NOMO-1 treated with DMSO at 0.1 percent for 48 hours (cell line): ENCODE measurements at regions not wholly inside any gene's neighbourhood (a gene's known extent, or its start where the extent isn't known, plus 50 kb on each side); places are given as distances from the start of the nearest gene placed in this dataset.
"Not testable (repeated sequence)": the region's sequence is repeated elsewhere in the genome, so short reads cannot be mapped to it uniquely, and the experiment has no call there.

Experiments
- DNase-seq: peaks from one replicate; lab custom pipeline; 2025; ENCODE audit not compliant: unreplicated experiment; lab: John Stamatoyannopoulos, UW

GRCh38 chr10:81207359-81207758 is 667.6 kb upstream of the NRG3 start:
- not testable (repeated sequence) for DNase-seq

- no peak for DNase-seq
Observed at GRCh38 chr10:81213370-81213769, 661.6 kb upstream of the NRG3 start.

DNA sequence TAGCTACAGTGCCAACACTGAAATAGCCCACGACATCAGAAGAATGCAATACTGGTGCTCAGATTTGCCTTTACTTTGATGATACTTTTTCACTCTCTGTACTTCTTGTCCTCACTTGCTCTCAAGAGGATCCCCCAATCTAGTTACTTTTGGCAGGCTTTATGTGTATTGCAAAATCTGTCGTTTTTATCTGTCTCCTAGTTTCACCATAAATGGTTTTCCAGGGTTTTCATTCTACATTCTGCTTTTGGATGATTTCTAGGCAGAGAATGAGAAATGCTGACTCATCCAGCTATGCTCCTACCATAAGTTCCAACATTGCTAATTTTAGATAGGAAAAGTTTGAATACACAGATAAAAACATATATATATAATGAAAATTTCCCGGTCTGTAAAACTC is 659.5 kb upstream of the NRG3 start:
- DNase-seq, result no peak

DNA sequence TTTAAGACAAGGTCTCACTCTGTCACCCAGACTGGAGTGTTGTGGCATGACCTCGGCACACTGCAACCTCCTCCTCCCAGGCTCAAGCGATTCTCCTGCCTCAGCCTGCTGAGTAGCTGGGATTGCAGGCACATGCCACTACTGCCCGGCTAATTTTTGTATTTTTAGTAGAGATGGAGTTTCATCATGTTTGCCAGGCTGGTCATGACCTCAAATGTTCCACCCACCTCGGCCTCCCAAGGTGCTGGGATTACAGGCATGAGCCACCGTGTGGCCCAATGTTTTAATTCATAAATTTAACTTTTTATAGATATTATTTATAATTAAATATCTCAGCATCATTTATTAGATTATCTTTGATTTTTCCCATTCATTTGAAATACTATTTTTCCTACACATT is 658.0 kb upstream of the NRG3 start:
- DNase-seq, result no peak

DNA sequence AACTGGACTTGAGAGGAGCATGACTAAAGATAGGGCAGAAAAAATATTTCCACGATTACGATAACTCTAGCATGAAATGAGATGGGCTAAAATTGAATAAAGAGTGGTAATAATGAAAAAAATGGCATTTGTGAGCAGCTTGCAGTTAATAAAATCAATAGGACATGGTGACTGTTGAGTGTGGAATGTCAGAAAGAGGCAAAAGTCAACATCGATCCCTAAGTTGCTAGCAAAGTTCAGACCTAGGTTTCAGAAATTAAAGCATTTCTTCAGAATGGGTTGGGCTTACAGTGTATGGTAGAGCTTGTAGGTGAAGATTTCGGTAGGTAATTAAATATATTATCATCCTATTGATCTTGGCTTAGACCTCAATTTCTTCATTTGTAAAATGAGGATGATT is 656.7 kb upstream of the NRG3 start:
- DNase-seq, result no peak

GRCh38 chr10:81219758-81220157 is 655.2 kb upstream of the NRG3 start:
- DNase-seq, result no peak

- no peak for DNase-seq
Observed at GRCh38 chr10:81248886-81249285, 626.1 kb upstream of the NRG3 start.

GRCh38 chr10:81251457-81252115 is 623.4 kb upstream of the NRG3 start:
- DNase-seq, result no peak

DNA sequence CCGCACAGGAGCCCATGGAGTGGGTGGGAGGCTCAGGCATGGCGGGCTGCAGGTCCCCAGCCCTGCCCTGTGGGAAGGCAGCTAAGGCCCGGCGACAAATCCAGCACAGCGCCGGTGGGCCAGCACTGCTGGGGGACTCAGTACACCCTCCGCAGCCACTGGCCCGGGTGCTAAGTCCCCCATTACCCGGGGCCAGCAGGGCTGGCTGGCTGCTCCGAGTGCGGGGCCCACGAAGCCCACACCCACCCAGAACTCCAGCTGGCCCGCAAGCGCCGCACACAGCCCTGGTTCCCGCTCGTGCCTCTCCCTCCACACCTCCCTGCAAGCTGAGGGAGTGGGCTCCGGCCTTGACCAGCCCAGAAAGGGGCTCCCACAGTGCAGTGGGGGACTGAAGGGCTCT is 610.0 kb upstream of the NRG3 start:
- DNase-seq, result not testable (repeated sequence)

- DNase-seq, result no peak
Observed at GRCh38 chr10:81270051-81270450, 604.9 kb upstream of the NRG3 start.

- no peak for DNase-seq
Observed at GRCh38 chr10:81280497-81281479, 594.2 kb upstream of the NRG3 start.

- no peak for DNase-seq
Observed at GRCh38 chr10:81288544-81288943, 586.5 kb upstream of the NRG3 start.

- DNase-seq, result no peak
Observed at GRCh38 chr10:81297292-81297691, 577.7 kb upstream of the NRG3 start.

DNA sequence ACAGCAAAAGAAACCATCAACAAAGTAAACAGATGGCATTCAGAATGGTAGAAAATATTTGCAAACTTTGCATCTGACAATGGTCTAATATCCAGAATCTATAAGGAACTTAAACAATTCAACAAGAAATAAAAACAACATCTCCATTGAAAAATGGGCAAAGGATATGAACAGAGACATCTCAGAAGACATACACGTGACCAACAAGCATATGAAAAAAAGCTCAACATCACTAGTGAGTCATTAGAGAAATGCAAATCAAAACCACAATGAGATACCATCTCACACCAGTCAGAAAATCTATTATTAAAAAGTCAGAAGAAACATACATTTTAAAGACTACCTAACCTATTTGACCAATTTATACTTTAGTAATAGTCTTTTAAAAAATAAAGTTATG is 571.3 kb upstream of the NRG3 start:
- no peak for DNase-seq

GRCh38 chr10:81306971-81307782 is 567.8 kb upstream of the NRG3 start:
- DNase-seq, result no peak

GRCh38 chr10:81309041-81309552 is 565.9 kb upstream of the NRG3 start:
- DNase-seq, result no peak

DNA sequence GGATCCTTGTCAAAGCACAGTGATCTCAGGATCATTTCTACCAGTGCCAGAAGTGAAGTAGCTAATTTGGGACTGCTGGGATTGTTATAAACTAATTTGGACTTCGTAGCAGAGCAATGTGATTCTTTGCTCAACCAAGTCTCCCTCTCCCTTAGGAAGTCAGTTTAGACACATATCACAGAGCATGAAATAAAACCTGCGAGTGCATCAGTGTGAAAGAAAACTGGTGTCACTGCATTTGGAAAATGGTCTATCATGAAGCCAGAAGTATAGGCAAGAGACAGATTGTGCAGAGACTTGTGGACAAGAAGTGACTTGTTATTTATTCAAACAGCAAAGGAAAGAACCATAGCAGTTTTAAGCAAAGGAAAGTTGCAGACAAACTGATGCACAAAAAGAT is 560.5 kb upstream of the NRG3 start:
- DNase-seq, result no peak

DNA sequence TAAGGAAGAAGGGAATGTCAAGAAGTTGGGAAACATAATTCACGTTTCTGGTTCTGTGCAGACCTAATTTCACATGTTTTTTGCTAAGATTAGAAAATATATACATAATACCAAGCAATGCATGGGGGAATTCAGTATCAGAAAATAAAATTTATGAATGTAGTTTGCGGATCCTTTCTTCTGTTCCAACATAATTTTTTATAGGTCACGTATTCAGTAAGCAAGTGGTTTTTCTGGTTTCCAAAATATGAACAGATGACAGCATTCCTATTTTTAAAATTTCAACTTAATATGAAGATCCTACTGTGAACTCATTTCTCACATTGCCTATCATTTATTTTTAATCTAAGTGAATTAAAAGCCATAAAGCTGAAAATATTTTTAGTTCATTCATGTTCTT is 560.0 kb upstream of the NRG3 start:
- DNase-seq, result no peak

DNA sequence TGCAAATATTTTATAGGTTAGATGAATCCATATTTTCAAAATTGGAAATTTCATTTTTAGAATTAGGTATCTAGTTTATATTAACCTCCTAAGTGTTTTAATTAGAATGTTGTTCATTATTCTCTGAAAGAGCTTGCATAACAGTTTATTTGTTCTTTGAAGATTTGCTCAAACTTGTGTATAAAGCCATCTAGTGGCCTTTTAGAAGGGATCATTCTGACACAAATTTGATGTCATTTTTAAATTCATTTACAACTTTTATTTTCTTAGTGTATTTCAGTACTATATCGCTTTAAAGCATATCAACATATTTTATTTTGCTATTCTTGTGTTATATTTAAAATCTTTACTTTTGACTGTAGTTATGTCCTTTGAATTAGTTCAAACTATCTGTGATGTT is 527.0 kb upstream of the NRG3 start:
- no peak for DNase-seq

- DNase-seq, result no peak
Observed at GRCh38 chr10:81367132-81367531, 507.9 kb upstream of the NRG3 start.

GRCh38 chr10:81386817-81387216 is 488.2 kb upstream of the NRG3 start:
- no peak for DNase-seq
